ENCODE measurements at regions not wholly inside any gene's neighbourhood (a gene's known extent, or its start where the extent isn't known, plus 50 kb on each side); places are given as distances from the start of the nearest gene placed in this dataset.

GRCh38 chr7:118061386-118061785 is 122.6 kb upstream of the LSM8 start:
- no peak overlapping the region for H3K4me3 Mint-ChIP-seq
- no peak overlapping the region for H3K27ac Mint-ChIP-seq
- H3K9me3 Mint-ChIP-seq: no peaks in the 10 kb centered on the region
- no peaks in the 10 kb centered on the region for H3K36me3 Mint-ChIP-seq
- peaks cover 2% of the 10 kb centered on the region for H3K27me3 Mint-ChIP-seq
- H3K4me1 Mint-ChIP-seq: no peaks in the 10 kb centered on the region

- Mint-ChIP-seq H3K4me1 (peaks cover 0 to 1% (median 0%) of the 10 kb centered on the region in 3 donors), H3K9me3 (no peaks in the 10 kb centered on the region), H3K4me3 (no peak overlapping the region), H3K27ac (no peak overlapping the region), H3K27me3 (no peaks in the 10 kb centered on the region), H3K36me3 (no peaks in the 10 kb centered on the region)
Measured at GRCh38 chr7:118072893-118073674, 110.9 kb upstream of the LSM8 start.

- Mint-ChIP-seq H3K9me3 (no peaks in the 10 kb centered on the region), H3K4me3 (no peak overlapping the region), H3K27ac (no peak overlapping the region), H3K27me3 (no peaks in the 10 kb centered on the region), H3K4me1 (peaks cover 0 to 2% (median 2%) of the 10 kb centered on the region in 3 donors), H3K36me3 (peaks cover 2% of the 10 kb centered on the region)
Measured at GRCh38 chr7:118075936-118076335, 108.0 kb upstream of the LSM8 start.

- Mint-ChIP-seq H3K9me3 (no peaks in the 10 kb centered on the region), H3K27me3 (peaks cover 3% of the 10 kb centered on the region), H3K4me1 (peaks cover 0 to 2% (median 2%) of the 10 kb centered on the region in 3 donors), H3K27ac (no peak overlapping the region), H3K4me3 (no peak overlapping the region), H3K36me3 (peaks cover 2% of the 10 kb centered on the region)
Measured at GRCh38 chr7:118076564-118076963, 107.4 kb upstream of the LSM8 start.

- peaks cover 2% of the 10 kb centered on the region for H3K36me3 Mint-ChIP-seq
- no peaks in the 10 kb centered on the region for H3K9me3 Mint-ChIP-seq
- peaks cover 3% of the 10 kb centered on the region for H3K27me3 Mint-ChIP-seq
- H3K4me3 Mint-ChIP-seq: no peak overlapping the region
- no peak overlapping the region for H3K27ac Mint-ChIP-seq
- H3K4me1 Mint-ChIP-seq: peaks cover 0 to 2% (median 2%) of the 10 kb centered on the region in 3 donors
Measured at GRCh38 chr7:118078015-118078414, 105.9 kb upstream of the LSM8 start.

GRCh38 chr7:118079369-118079768 is 104.6 kb upstream of the LSM8 start:
- Mint-ChIP-seq H3K27me3 (peaks cover 3% of the 10 kb centered on the region), H3K27ac (no peak overlapping the region), H3K36me3 (peaks cover 2% of the 10 kb centered on the region), H3K4me1 (peaks cover 0 to 2% (median 1%) of the 10 kb centered on the region in 3 donors), H3K4me3 (no peak overlapping the region), H3K9me3 (peaks cover 0 to 2% (median 0%) of the 10 kb centered on the region in 3 donors)

- H3K4me3 Mint-ChIP-seq: no peak overlapping the region
- H3K9me3 Mint-ChIP-seq: peaks cover 0 to 2% (median 0%) of the 10 kb centered on the region in 3 donors
- peaks cover 0 to 2% (median 1%) of the 10 kb centered on the region in 3 donors for H3K4me1 Mint-ChIP-seq
- H3K27me3 Mint-ChIP-seq: peaks cover 3% of the 10 kb centered on the region
- H3K36me3 Mint-ChIP-seq: peaks cover 2% of the 10 kb centered on the region
- no peak overlapping the region for H3K27ac Mint-ChIP-seq
Measured at GRCh38 chr7:118080947-118081346, 103.0 kb upstream of the LSM8 start.

- Mint-ChIP-seq H3K27me3 (peaks cover 3% of the 10 kb centered on the region), H3K9me3 (peaks cover 0 to 2% (median 0%) of the 10 kb centered on the region in 3 donors), H3K36me3 (peaks cover 2% of the 10 kb centered on the region), H3K27ac (no peak overlapping the region), H3K4me1 (peaks cover 0 to 2% (median 1%) of the 10 kb centered on the region in 3 donors), H3K4me3 (no peak overlapping the region)
Measured at GRCh38 chr7:118082506-118082905, 101.5 kb upstream of the LSM8 start.

- Mint-ChIP-seq H3K27ac (no peak overlapping the region), H3K36me3 (peaks cover 2% of the 10 kb centered on the region), H3K9me3 (peaks cover 0 to 2% (median 0%) of the 10 kb centered on the region in 3 donors), H3K4me3 (no peak overlapping the region), H3K4me1 (peaks cover 0 to 2% (median 1%) of the 10 kb centered on the region in 3 donors), H3K27me3 (peaks cover 7% of the 10 kb centered on the region)
Measured at GRCh38 chr7:118085000-118085399, 99.0 kb upstream of the LSM8 start.

- no peaks in the 10 kb centered on the region for H3K4me1 Mint-ChIP-seq
- peaks cover 3% of the 10 kb centered on the region for H3K27me3 Mint-ChIP-seq
- no peaks in the 10 kb centered on the region for H3K36me3 Mint-ChIP-seq
- H3K9me3 Mint-ChIP-seq: peaks cover 0 to 2% (median 0%) of the 10 kb centered on the region in 3 donors
- no peak overlapping the region for H3K4me3 Mint-ChIP-seq
- no peak overlapping the region for H3K27ac Mint-ChIP-seq
Measured at GRCh38 chr7:118087126-118087525, 96.8 kb upstream of the LSM8 start.

GRCh38 chr7:118094044-118094443 is 89.9 kb upstream of the LSM8 start:
- no peak overlapping the region for H3K4me3 Mint-ChIP-seq
- no peaks in the 10 kb centered on the region for H3K36me3 Mint-ChIP-seq
- no peaks in the 10 kb centered on the region for H3K9me3 Mint-ChIP-seq
- H3K4me1 Mint-ChIP-seq: no peaks in the 10 kb centered on the region
- no peak overlapping the region for H3K27ac Mint-ChIP-seq
- peaks cover 3% of the 10 kb centered on the region for H3K27me3 Mint-ChIP-seq

GRCh38 chr7:118104812-118105441 is 79.0 kb upstream of the LSM8 start:
- peaks cover 0 to 1% (median 0%) of the 10 kb centered on the region in 3 donors for H3K9me3 Mint-ChIP-seq
- no peaks in the 10 kb centered on the region for H3K4me1 Mint-ChIP-seq
- no peaks in the 10 kb centered on the region for H3K27me3 Mint-ChIP-seq
- no peak overlapping the region for H3K27ac Mint-ChIP-seq
- no peak overlapping the region for H3K4me3 Mint-ChIP-seq
- no peaks in the 10 kb centered on the region for H3K36me3 Mint-ChIP-seq

GRCh38 chr7:118109607-118110006 is 74.4 kb upstream of the LSM8 start:
- Mint-ChIP-seq H3K4me1 (no peaks in the 10 kb centered on the region), H3K9me3 (peaks cover 1 to 8% (median 2%) of the 10 kb centered on the region in 3 donors), H3K27me3 (peaks cover 2% of the 10 kb centered on the region), H3K36me3 (no peaks in the 10 kb centered on the region), H3K4me3 (no peak overlapping the region), H3K27ac (no peak overlapping the region)

- peaks cover 2% of the 10 kb centered on the region for H3K27me3 Mint-ChIP-seq
- H3K9me3 Mint-ChIP-seq: peaks cover 1 to 10% (median 2%) of the 10 kb centered on the region in 3 donors
- H3K27ac Mint-ChIP-seq: no peak overlapping the region
- H3K4me3 Mint-ChIP-seq: no peak overlapping the region
- H3K36me3 Mint-ChIP-seq: no peaks in the 10 kb centered on the region
- no peaks in the 10 kb centered on the region for H3K4me1 Mint-ChIP-seq
Measured at GRCh38 chr7:118110178-118110925, 73.6 kb upstream of the LSM8 start.

GRCh38 chr7:118111347-118111746 is 72.6 kb upstream of the LSM8 start:
- Mint-ChIP-seq H3K4me1 (no peaks in the 10 kb centered on the region), H3K27me3 (peaks cover 2% of the 10 kb centered on the region), H3K36me3 (no peaks in the 10 kb centered on the region), H3K9me3 (peaks cover 2 to 12% (median 3%) of the 10 kb centered on the region in 3 donors), H3K4me3 (no peak overlapping the region), H3K27ac (no peak overlapping the region)
